ENCODE measurements at regions not wholly inside any gene's neighbourhood (a gene's known extent, or its start where the extent isn't known, plus 50 kb on each side); places are given as distances from the start of the nearest gene placed in this dataset.

DNA sequence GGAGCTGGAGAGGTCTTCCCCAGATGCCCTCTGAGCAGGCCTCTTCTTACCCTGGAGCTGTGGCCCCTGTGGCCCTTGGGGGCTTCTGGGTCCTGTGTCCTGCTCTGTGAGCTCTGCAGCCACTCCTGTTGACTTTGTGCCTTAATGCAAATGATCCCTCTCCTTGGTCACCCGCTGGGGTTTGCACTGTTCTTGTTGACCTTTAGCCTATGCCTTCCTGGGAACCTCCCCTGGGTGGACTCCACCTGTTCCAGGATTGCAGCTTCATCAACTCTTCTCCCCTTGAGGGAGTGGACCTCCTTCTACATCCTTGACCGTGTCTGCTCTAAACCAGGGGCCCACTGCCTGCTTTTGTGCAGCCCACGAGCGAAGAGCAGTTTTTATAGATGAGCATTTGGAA, 58.6 kb upstream of the CTBP2 start:
- no peak overlapping the region for H3K27ac ChIP-seq
- 85 to 92% methylated on average over 4 of the region's 4 CpGs for WGBS, 2 donors

DNA sequence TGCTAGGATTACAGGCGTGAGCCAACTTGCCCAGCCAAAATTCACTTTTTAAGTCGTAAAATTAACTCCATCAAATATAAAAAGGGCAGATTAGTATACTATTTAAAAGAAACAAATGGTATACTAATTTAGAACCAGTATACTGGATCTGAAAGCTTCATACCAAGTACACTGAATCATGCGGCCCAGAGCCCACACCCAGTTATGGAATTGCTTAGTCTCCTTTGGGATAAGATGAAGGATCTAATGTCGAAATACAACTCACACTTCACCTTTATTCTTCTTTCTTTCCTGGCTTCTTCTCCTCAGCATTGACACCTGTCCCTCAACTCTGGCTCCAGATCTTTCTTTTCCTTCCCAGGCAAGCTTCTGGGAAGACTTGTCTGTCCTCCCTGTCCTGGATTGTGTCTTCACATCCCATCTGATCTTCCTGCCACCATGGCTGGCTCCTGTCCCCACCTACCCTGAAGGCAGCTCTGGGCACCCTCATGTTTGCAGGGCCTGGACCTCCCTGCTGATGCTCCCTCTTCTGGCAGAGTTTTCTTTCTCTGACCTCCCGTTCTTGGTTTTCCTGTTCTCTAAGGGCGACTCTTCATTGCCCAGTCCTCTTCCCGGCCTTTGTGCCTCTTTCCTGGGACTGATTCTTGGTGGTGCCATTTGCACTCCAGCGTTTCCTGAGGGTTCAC, 57.8 kb upstream of the CTBP2 start:
- WGBS, 2 donors = 73 to 82% methylated on average over 8 of the region's 8 CpGs
- ATAC-seq (no peak), DNase-seq (peak in 1 of 4 donors; percentile 26)
- Histone ChIP-seq H3K27me3 (peaks cover 0 to 3% of the 10 kb centered on the region in 2 donors), H3K9me3 (no peaks in the 10 kb centered on the region), H3K36me3 (replicated peaks in 1 of 2; ENCODE audit: insufficient read depth in 1 of 2, low read depth in 2 of 2) (no peaks in the 10 kb centered on the region), H3K4me1 (peaks cover 13% of the 10 kb centered on the region), H3K27ac (no peak overlapping the region), H3K4me3 (no peak overlapping the region)
- intact Hi-C loops (cut with DNase I) = no loop called here
- no peak for TF ChIP-seq POLR2A (IDR thresholded peaks at IDR 0.05)
- TF ChIP-seq, protein P1, sequence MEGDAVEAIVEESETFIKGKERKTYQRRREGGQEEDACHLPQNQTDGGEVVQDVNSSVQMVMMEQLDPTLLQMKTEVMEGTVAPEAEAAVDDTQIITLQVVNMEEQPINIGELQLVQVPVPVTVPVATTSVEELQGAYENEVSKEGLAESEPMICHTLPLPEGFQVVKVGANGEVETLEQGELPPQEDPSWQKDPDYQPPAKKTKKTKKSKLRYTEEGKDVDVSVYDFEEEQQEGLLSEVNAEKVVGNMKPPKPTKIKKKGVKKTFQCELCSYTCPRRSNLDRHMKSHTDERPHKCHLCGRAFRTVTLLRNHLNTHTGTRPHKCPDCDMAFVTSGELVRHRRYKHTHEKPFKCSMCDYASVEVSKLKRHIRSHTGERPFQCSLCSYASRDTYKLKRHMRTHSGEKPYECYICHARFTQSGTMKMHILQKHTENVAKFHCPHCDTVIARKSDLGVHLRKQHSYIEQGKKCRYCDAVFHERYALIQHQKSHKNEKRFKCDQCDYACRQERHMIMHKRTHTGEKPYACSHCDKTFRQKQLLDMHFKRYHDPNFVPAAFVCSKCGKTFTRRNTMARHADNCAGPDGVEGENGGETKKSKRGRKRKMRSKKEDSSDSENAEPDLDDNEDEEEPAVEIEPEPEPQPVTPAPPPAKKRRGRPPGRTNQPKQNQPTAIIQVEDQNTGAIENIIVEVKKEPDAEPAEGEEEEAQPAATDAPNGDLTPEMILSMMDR (IDR thresholded peaks at IDR 0.05) = peak in 1 of 7 experiments; percentile 26

More for the DNA sequence above, 58.6 kb upstream of the CTBP2 start:
- Histone ChIP-seq H3K9me3 (no peaks in the 10 kb centered on the region), H3K36me3 (replicated peaks in 1 of 2; ENCODE audit: insufficient read depth in 1 of 2, low read depth in 2 of 2) (no peaks in the 10 kb centered on the region), H3K4me3 (no peak overlapping the region), H3K4me1 (peaks cover 6% of the 10 kb centered on the region), H3K27me3 (peaks cover 0 to 3% of the 10 kb centered on the region in 2 donors)
- TF ChIP-seq, protein P1 (IDR thresholded peaks at IDR 0.05) = no peak
- TF ChIP-seq POLR2A (IDR thresholded peaks at IDR 0.05) = no peak
- ATAC-seq = no peak
- no peak for DNase-seq
- intact Hi-C loops (cut with DNase I) = no loop called here

DNA sequence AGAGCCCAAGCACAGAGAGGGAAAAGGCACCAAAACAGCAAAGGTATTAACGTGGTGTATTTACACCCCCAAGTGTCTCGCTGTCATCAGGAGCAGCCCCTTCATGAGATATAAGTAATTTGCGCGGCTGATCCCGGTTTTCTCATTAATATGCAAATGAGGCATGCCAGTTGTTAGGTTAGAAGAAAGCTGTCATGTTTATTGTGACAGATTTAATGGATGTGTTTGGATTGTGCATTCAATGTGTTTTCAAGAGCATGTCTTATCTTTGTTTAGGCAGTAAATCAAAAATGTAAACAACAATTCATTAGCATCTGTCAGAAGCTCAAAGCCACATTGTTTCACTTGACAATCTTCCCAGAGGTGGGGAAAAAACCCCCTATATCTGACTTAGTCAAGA, 56.5 kb upstream of the CTBP2 start:
- no peak for DNase-seq
- no peak overlapping the region for H3K27ac ChIP-seq
- peaks cover 13% of the 10 kb centered on the region for H3K4me1 ChIP-seq
- WGBS, 2 donors = 45 to 49% methylated on average over 5 of the region's 5 CpGs
- H3K36me3 ChIP-seq (replicated peaks in 1 of 2; ENCODE audit: insufficient read depth in 1 of 2, low read depth in 2 of 2) = no peaks in the 10 kb centered on the region
- no peak for ATAC-seq
- intact Hi-C loops (cut with DNase I) = no loop called here
- H3K4me3 ChIP-seq = no peak overlapping the region
- no peak for TF ChIP-seq POLR2A (IDR thresholded peaks at IDR 0.05)
- TF ChIP-seq, protein P1 (IDR thresholded peaks at IDR 0.05) = no peak
- H3K27me3 ChIP-seq = no peaks in the 10 kb centered on the region
- no peaks in the 10 kb centered on the region for H3K9me3 ChIP-seq

DNA sequence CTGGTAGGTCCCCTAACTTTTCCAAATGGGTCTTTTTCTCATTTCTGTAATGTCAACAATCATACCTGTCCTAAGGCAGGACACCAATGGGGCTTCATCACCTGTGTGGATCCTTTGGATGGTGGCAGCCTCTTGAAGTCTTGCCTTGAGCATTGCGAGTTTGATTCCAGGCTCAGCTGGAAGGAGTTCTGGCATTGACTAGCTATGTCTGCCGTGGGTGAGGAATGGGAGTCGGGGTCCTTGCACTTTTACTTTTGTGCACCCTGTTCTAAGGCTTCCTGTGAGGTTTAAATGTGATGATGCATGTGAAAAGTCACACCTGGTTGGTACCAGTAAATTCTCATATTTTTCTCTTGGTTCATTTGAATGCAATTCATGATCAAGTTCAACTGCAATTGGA, 55.9 kb upstream of the CTBP2 start:
- no peak for TF ChIP-seq POLR2A (IDR thresholded peaks at IDR 0.05)
- TF ChIP-seq, protein P1 (IDR thresholded peaks at IDR 0.05) = no peak
- Histone ChIP-seq H3K27ac (no peak overlapping the region), H3K4me3 (no peak overlapping the region), H3K36me3 (replicated peaks in 1 of 2; ENCODE audit: insufficient read depth in 1 of 2, low read depth in 2 of 2) (no peaks in the 10 kb centered on the region), H3K4me1 (peaks cover 13% of the 10 kb centered on the region), H3K9me3 (no peaks in the 10 kb centered on the region), H3K27me3 (no peaks in the 10 kb centered on the region)
- ATAC-seq = no peak
- WGBS, 2 donors = 91 to 97% methylated on average over 3 of the region's 3 CpGs
- no peak for DNase-seq
- intact Hi-C loops (cut with DNase I) = no loop called here

DNA sequence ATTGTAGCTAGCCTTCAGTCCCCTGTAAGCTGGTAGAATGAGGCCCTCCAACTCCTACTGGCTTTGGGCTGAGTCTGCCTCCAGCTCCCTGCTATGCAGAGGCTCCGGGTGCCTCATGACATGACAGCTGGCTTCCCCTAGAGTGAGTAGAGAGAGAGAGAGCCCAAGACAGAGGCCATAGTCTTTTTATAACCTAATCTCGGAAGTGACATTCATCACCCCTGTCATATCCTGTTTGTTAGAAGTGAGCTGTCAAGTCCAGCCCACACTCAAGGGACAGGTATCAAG, 53.9 kb upstream of the CTBP2 start:
- Histone ChIP-seq H3K4me3 (no peak overlapping the region), H3K4me1 (peaks cover 13% of the 10 kb centered on the region), H3K36me3 (replicated peaks in 1 of 2; ENCODE audit: insufficient read depth in 1 of 2, low read depth in 2 of 2) (no peaks in the 10 kb centered on the region), H3K9me3 (no peaks in the 10 kb centered on the region), H3K27ac (peak overlapping the region; percentile 44 to 76 (median 54)), H3K27me3 (no peaks in the 10 kb centered on the region)
- WGBS, 2 donors = 43 to 60% methylated on average over 1 to 2 of the region's 2 CpGs
- TF ChIP-seq, protein P1 (IDR thresholded peaks at IDR 0.05) = no peak
- no peak for TF ChIP-seq POLR2A (IDR thresholded peaks at IDR 0.05)
- no peak for DNase-seq
- ATAC-seq = no peak
- intact Hi-C loops (cut with DNase I) = no loop called here
